ENCODE measurements at regions not wholly inside any gene's neighbourhood (a gene's known extent, or its start where the extent isn't known, plus 50 kb on each side); places are given as distances from the start of the nearest gene placed in this dataset.

GRCh38 chr14:97426776-97427175, 629.6 kb downstream of the VRK1 start:
- H4K20me1 ChIP-seq (ENCODE audit: insufficient read depth, low read length), result no peaks in the 10 kb centered on the region
- H3K4me2 ChIP-seq (ENCODE audit: low read depth, low read length), result no peak overlapping the region
- no peak for FAIRE-seq
- DNase-seq (ENCODE audit: low spot score), result no peak
- H3K4me1 ChIP-seq (ENCODE audit: insufficient read depth, low read length), result no peaks in the 10 kb centered on the region
- no peaks in the 10 kb centered on the region for H3K36me3 ChIP-seq (replicated peaks in 1 of 2; ENCODE audit: control insufficient read depth in 1 of 2, insufficient read depth in 2 of 2, low read length in 2 of 2)
- ATAC-seq, result no peak
- H3K9ac ChIP-seq (ENCODE audit: insufficient read depth, low read depth, low read length), result no peak overlapping the region
- H3K9me3 ChIP-seq (ENCODE audit: low read length), result peaks cover 41% of the 10 kb centered on the region; the same call in 1 of the 2 replicates
- intact Hi-C loops (cut with micrococcal nuclease; ENCODE audit: unreplicated experiment), result no loop called here
- H3K27me3 ChIP-seq (ENCODE audit: control insufficient read depth in 1 of 2, insufficient read depth in 2 of 2, low read length in 2 of 2), result no peaks in the 10 kb centered on the region
- no peak overlapping the region for H3K27ac ChIP-seq (ENCODE audit: extremely low read length, insufficient read depth, low read length)
- no peak for TF ChIP-seq ZNF766 (CRISPR knock-in tag; IDR thresholded peaks at IDR 0.05; ENCODE audit: borderline replicate concordance)
- ChIA-PET POLR2A (no interaction called here), CTCF (ENCODE audit: low intra/inter-chr PET ratio, low total read pairs) (no interaction called here)
- in situ Hi-C loops (cut with HindIII; ENCODE audit: extremely low pct_ligation_motif_present, low pct_unique_long_range_greater_than_20kb), result no loop called here
- BruUV-seq (replicated peaks), result no TSS peak
- WGBS (ENCODE audit: low lambda C conversion rate), result 5% methylated on average over 6 of the region's 6 CpGs
- no peak overlapping the region for H3K4me3 ChIP-seq (replicated peaks in 1 of 3; ENCODE audit: insufficient read depth in 1 of 3, low read depth in 2 of 3, low read length in 3 of 3)
- H3K79me2 ChIP-seq (ENCODE audit: insufficient read depth, low read length), result no peaks in the 10 kb centered on the region
- no peak overlapping the region for H2AFZ ChIP-seq (ENCODE audit: low read length)

GRCh38 chr14:97428808-97429440, 631.7 kb downstream of the VRK1 start:
- no peak for DNase-seq (ENCODE audit: low spot score)
- Histone ChIP-seq H3K4me2 (ENCODE audit: low read depth, low read length) (no peak overlapping the region), H3K4me1 (ENCODE audit: insufficient read depth, low read length) (no peaks in the 10 kb centered on the region), H3K4me3 (replicated peaks in 1 of 3; ENCODE audit: insufficient read depth in 1 of 3, low read depth in 2 of 3, low read length in 3 of 3) (no peak overlapping the region), H3K79me2 (ENCODE audit: insufficient read depth, low read length) (no peaks in the 10 kb centered on the region), H3K27ac (ENCODE audit: extremely low read length, insufficient read depth, low read length) (no peak overlapping the region), H3K36me3 (replicated peaks in 1 of 2; ENCODE audit: control insufficient read depth in 1 of 2, insufficient read depth in 2 of 2, low read length in 2 of 2) (no peaks in the 10 kb centered on the region), H4K20me1 (ENCODE audit: insufficient read depth, low read length) (no peaks in the 10 kb centered on the region), H3K27me3 (ENCODE audit: control insufficient read depth in 1 of 2, insufficient read depth in 2 of 2, low read length in 2 of 2) (no peaks in the 10 kb centered on the region), H2AFZ (ENCODE audit: low read length) (no peak overlapping the region), H3K9ac (ENCODE audit: insufficient read depth, low read depth, low read length) (no peak overlapping the region), H3K9me3 (ENCODE audit: low read length) (peaks cover 51% of the 10 kb centered on the region)
- ChIA-PET POLR2A (no interaction called here), CTCF (ENCODE audit: low intra/inter-chr PET ratio, low total read pairs) (no interaction called here)
- in situ Hi-C loops (cut with HindIII; ENCODE audit: extremely low pct_ligation_motif_present, low pct_unique_long_range_greater_than_20kb) (no loop called here), intact Hi-C loops (cut with micrococcal nuclease; ENCODE audit: unreplicated experiment) (no loop called here)
- no peak for FAIRE-seq
- no peak for ATAC-seq
- no TSS peak for BruUV-seq (replicated peaks)
- WGBS (ENCODE audit: low lambda C conversion rate), result 0% methylated on average over 2 of the region's 2 CpGs
- TF ChIP-seq ZNF691 (CRISPR knock-in tag; IDR thresholded peaks at IDR 0.05; ENCODE audit: borderline replicate concordance, low read depth), result no peak
- no peak for TF ChIP-seq ZNF234 (CRISPR knock-in tag; conservative IDR thresholded peaks at IDR 0.05)
- TF ChIP-seq MXD3 (CRISPR knock-in tag; IDR thresholded peaks at IDR 0.05), result no peak
- TF ChIP-seq NCOA5 (CRISPR knock-in tag; IDR thresholded peaks at IDR 0.05), result no peak
- no peak for TF ChIP-seq ZKSCAN8 (CRISPR knock-in tag; IDR thresholded peaks at IDR 0.05; ENCODE audit: borderline replicate concordance)
- no peak for TF ChIP-seq KLF15 (CRISPR knock-in tag; IDR thresholded peaks at IDR 0.05; ENCODE audit: borderline replicate concordance)
- TF ChIP-seq RXRB (CRISPR knock-in tag; IDR thresholded peaks at IDR 0.05; ENCODE audit: borderline replicate concordance), result no peak
- no peak for TF ChIP-seq ZNF3 (CRISPR knock-in tag; IDR thresholded peaks at IDR 0.05)
- no peak for TF ChIP-seq PLRG1 (conservative IDR thresholded peaks at IDR 0.05)
- no peak for TF ChIP-seq SAP130 (CRISPR knock-in tag; IDR thresholded peaks at IDR 0.05; ENCODE audit: low read depth)
- TF ChIP-seq ZNF251 (CRISPR knock-in tag; IDR thresholded peaks at IDR 0.05), result no peak
- TF ChIP-seq ARNTL (CRISPR knock-in tag; IDR thresholded peaks at IDR 0.05), result no peak
- no peak for TF ChIP-seq EEA1 (CRISPR knock-in tag; IDR thresholded peaks at IDR 0.05; ENCODE audit: borderline replicate concordance)
- TF ChIP-seq POLR2AphosphoS5 (IDR thresholded peaks at IDR 0.05; ENCODE audit: low read depth, low read length), result no peak
- no peak for TF ChIP-seq NR0B2 (CRISPR knock-in tag; IDR thresholded peaks at IDR 0.05)
- no peak for TF ChIP-seq EZH2 (conservative IDR thresholded peaks at IDR 0.05; ENCODE audit: low read depth, low read length)
- TF ChIP-seq MAFF (IDR thresholded peaks at IDR 0.05; ENCODE audit: low read depth, low read length), result no peak
- TF ChIP-seq TBL1XR1 (IDR thresholded peaks at IDR 0.05; ENCODE audit: borderline replicate concordance, low read length, partially characterized antibody), result no peak

All from HepG2 (cell line).